ENCODE measurements at regions not wholly inside any gene's neighbourhood (a gene's known extent, or its start where the extent isn't known, plus 50 kb on each side); places are given as distances from the start of the nearest gene placed in this dataset.

GRCh38 chr15:98228846-98229245 lies 268.3 kb downstream of the ARRDC4 start:
- TF ChIP-seq CTCF (IDR thresholded peaks at IDR 0.05; ENCODE audit: insufficient read depth, low read depth, low read length), result no peak
- TF ChIP-seq EZH2 (IDR thresholded peaks at IDR 0.05; ENCODE audit: insufficient read depth, low read length), result no peak
